Activated B cell treated with CpG ODN at 0.5 μM for 24 hours (primary cell): ENCODE measurements at regions not wholly inside any gene's neighbourhood (a gene's known extent, or its start where the extent isn't known, plus 50 kb on each side); places are given as distances from the start of the nearest gene placed in this dataset.

Experiments
- ATAC-seq: fragments of 200-7000 bp; cut with Tn5 transposase; one replicate; pipeline ENCODE4 v1.10.0; 2021; ENCODE audit warnings: low read depth, mild to moderate bottlenecking, moderate library complexity
- CTCF ChIA-PET: fragments of 350-600 bp; sonication (Branson Sonifier 250); formaldehyde crosslinking; loops from one replicate; lab custom pipeline; 2021; ENCODE audit warnings: antibody characterized with exemption; lab: Charles Lee
- POLR2A ChIA-PET: fragments of 350-600 bp; sonication (Branson Sonifier 250); formaldehyde crosslinking; loops from one replicate; lab custom pipeline; 2021; ENCODE audit warnings: antibody characterized with exemption; lab: Charles Lee
- DNase-seq: peaks from one replicate; pipeline ENCODE4 v3.0.0; 2022
- H3K27ac Mint-ChIP-seq: one replicate; pipeline ENCODE4 v1.8.0; 2020; ENCODE audit warnings: mixed read lengths
- H3K27me3 Mint-ChIP-seq: one replicate; pipeline ENCODE4 v1.8.0; 2021; ENCODE audit warnings: mixed read lengths
- H3K36me3 Mint-ChIP-seq: one replicate; pipeline ENCODE4 v1.8.0; 2021; ENCODE audit warnings: low read depth, mixed read lengths
- H3K4me1 Mint-ChIP-seq: one replicate; pipeline ENCODE4 v1.8.0; 2021; ENCODE audit warnings: mixed read lengths
- H3K4me3 Mint-ChIP-seq: one replicate; pipeline ENCODE4 v1.8.0; 2020; ENCODE audit warnings: mild to moderate bottlenecking, mixed read lengths
- H3K9me3 Mint-ChIP-seq: one replicate; pipeline ENCODE4 v1.8.0; 2020; ENCODE audit warnings: mixed read lengths
- CTCF ChIP-seq: fragments of 200-600 bp; IDR thresholded peaks from one replicate; pipeline ENCODE4 v1.8.0; 2022; ENCODE audit warnings: antibody characterized with exemption, mild to moderate bottlenecking
- intact Hi-C: fragments of 100-400 bp; cut with micrococcal nuclease; formaldehyde crosslinking; loops from one replicate; pipeline ENCODE4 v1.15.1; 2024

GRCh38 chr13:34335014-34336007, 517.4 kb downstream of the RFC3 start:
- POLR2A ChIA-PET = no interaction called here

GRCh38 chr13:34338102-34338501, 520.2 kb downstream of the RFC3 start:
- TF ChIP-seq CTCF = no peak
- Mint-ChIP-seq H3K4me3 (no peak overlapping the region), H3K27me3 (no peaks in the 10 kb centered on the region), H3K36me3 (no peaks in the 10 kb centered on the region), H3K9me3 (peaks cover 3% of the 10 kb centered on the region), H3K27ac (no peak overlapping the region), H3K4me1 (no peaks in the 10 kb centered on the region)
- no peak for ATAC-seq
- intact Hi-C loops = no loop called here
- DNase-seq = no peak
- CTCF ChIA-PET = no interaction called here
- POLR2A ChIA-PET = no interaction called here

More at GRCh38 chr13:34335014-34336007, 517.4 kb downstream of the RFC3 start:
- peaks cover 3% of the 10 kb centered on the region for H3K9me3 Mint-ChIP-seq
- TF ChIP-seq CTCF = no peak
- H3K36me3 Mint-ChIP-seq = no peaks in the 10 kb centered on the region
- ATAC-seq (no peak), DNase-seq (no peak)
- no peak overlapping the region for H3K4me3 Mint-ChIP-seq
- no peaks in the 10 kb centered on the region for H3K27me3 Mint-ChIP-seq
- H3K4me1 Mint-ChIP-seq = no peaks in the 10 kb centered on the region
- CTCF ChIA-PET = no interaction called here
- intact Hi-C loops = no loop called here
- H3K27ac Mint-ChIP-seq = no peak overlapping the region

- ATAC-seq = no peak
- H3K9me3 Mint-ChIP-seq = no peaks in the 10 kb centered on the region
- intact Hi-C loops = no loop called here
- H3K27me3 Mint-ChIP-seq = no peaks in the 10 kb centered on the region
- H3K4me1 Mint-ChIP-seq = no peaks in the 10 kb centered on the region
- H3K27ac Mint-ChIP-seq = no peak overlapping the region
- DNase-seq = no peak
- ChIA-PET CTCF (no interaction called here), POLR2A (no interaction called here)
- no peaks in the 10 kb centered on the region for H3K36me3 Mint-ChIP-seq
- no peak for TF ChIP-seq CTCF
- no peak overlapping the region for H3K4me3 Mint-ChIP-seq
Measured at GRCh38 chr13:34340534-34340933, 522.6 kb downstream of the RFC3 start.

- TF ChIP-seq CTCF = no peak
- no peak for ATAC-seq
- H3K4me1 Mint-ChIP-seq = no peaks in the 10 kb centered on the region
- no peaks in the 10 kb centered on the region for H3K9me3 Mint-ChIP-seq
- ChIA-PET POLR2A (no interaction called here), CTCF (no interaction called here)
- no peaks in the 10 kb centered on the region for H3K36me3 Mint-ChIP-seq
- H3K27ac Mint-ChIP-seq = no peak overlapping the region
- no peaks in the 10 kb centered on the region for H3K27me3 Mint-ChIP-seq
- intact Hi-C loops = no loop called here
- no peak for DNase-seq
- no peak overlapping the region for H3K4me3 Mint-ChIP-seq
Measured at GRCh38 chr13:34343413-34343940, 525.5 kb downstream of the RFC3 start.

- DNase-seq = no peak
- Mint-ChIP-seq H3K27ac (no peak overlapping the region), H3K4me1 (no peaks in the 10 kb centered on the region), H3K4me3 (no peak overlapping the region), H3K9me3 (no peaks in the 10 kb centered on the region), H3K36me3 (no peaks in the 10 kb centered on the region), H3K27me3 (no peaks in the 10 kb centered on the region)
- TF ChIP-seq CTCF = no peak
- ChIA-PET CTCF (no interaction called here), POLR2A (no interaction called here)
- intact Hi-C loops = no loop called here
- no peak for ATAC-seq
Measured at GRCh38 chr13:34344816-34345215, 526.9 kb downstream of the RFC3 start.
